CD8-positive, alpha-beta memory T cell (primary cell): ENCODE measurements at regions not wholly inside any gene's neighbourhood (a gene's known extent, or its start where the extent isn't known, plus 50 kb on each side); places are given as distances from the start of the nearest gene placed in this dataset.

Experiments used
- CTCF ChIA-PET: fragments of 350-600 bp; sonication (Branson Sonifier 250); formaldehyde crosslinking; loops from one replicate; lab custom pipeline; 2021; ENCODE audit warnings: antibody characterized with exemption; lab: Charles Lee
- POLR2A ChIA-PET: fragments of 350-600 bp; sonication (Branson Sonifier 250); formaldehyde crosslinking; loops from one replicate; lab custom pipeline; 2021; ENCODE audit warnings: antibody characterized with exemption; lab: Charles Lee
- DNase-seq, 5 donors: peaks; one replicate each; pipeline versions ENCODE4 v3.0.0 to v3.0.0-alpha.2; 2020 to 2022; ENCODE audit warnings: mixed read lengths in 1 of 5
- H3K27ac ChIP-seq: one replicate; pipeline ENCODE4 v1.7.0; 2013; ENCODE audit warnings: low read depth, mild to moderate bottlenecking, low read length, moderate library complexity
- H3K27me3 ChIP-seq: 2 replicates; pipeline ENCODE4 v1.7.0; 2013; ENCODE audit warnings: low read length, mild to moderate bottlenecking; ENCODE audit not compliant: insufficient read depth, poor library complexity, severe bottlenecking
- H3K36me3 ChIP-seq: 2 replicates; pipeline ENCODE4 v1.7.0; 2013; ENCODE audit warnings: mild to moderate bottlenecking, low read length, moderate library complexity; ENCODE audit not compliant: insufficient read depth
- H3K4me1 ChIP-seq: 2 replicates; pipeline ENCODE4 v1.7.0; 2013; ENCODE audit warnings: mild to moderate bottlenecking, low read length, moderate library complexity; ENCODE audit not compliant: insufficient read depth
- H3K4me3 ChIP-seq: 2 replicates; pipeline ENCODE4 v1.7.0; 2013; ENCODE audit warnings: mild to moderate bottlenecking, low read length
- H3K9me3 ChIP-seq: 2 replicates; pipeline ENCODE4 v1.7.0; 2013; ENCODE audit warnings: mild to moderate bottlenecking, low read length
- H3K27ac Mint-ChIP-seq, 8 donors: one replicate each; pipeline ENCODE4 v1.8.0; 2020 to 2021; ENCODE audit warnings: mixed read lengths in 8 of 8, mild to moderate bottlenecking in 6 of 8, inconsistent platforms in 3 of 8, moderate library complexity in 3 of 8
- H3K27me3 Mint-ChIP-seq, 2 donors: one replicate each; pipeline ENCODE4 v1.8.0; 2020 to 2021; ENCODE audit warnings: mixed read lengths in 2 of 2, mild to moderate bottlenecking in 1 of 2, moderate library complexity in 1 of 2
- H3K36me3 Mint-ChIP-seq, 3 donors: one replicate each; pipeline ENCODE4 v1.8.0; 2020 to 2021; ENCODE audit warnings: mixed read lengths in 3 of 3, inconsistent platforms in 1 of 3, mild to moderate bottlenecking in 1 of 3
- H3K4me1 Mint-ChIP-seq, 3 donors: one replicate each; pipeline ENCODE4 v1.8.0; 2020 to 2021; ENCODE audit warnings: mixed read lengths in 3 of 3, inconsistent platforms in 1 of 3, mild to moderate bottlenecking in 1 of 3
- H3K4me3 Mint-ChIP-seq, 7 donors: one replicate each; pipeline ENCODE4 v1.8.0; 2020 to 2021; ENCODE audit warnings: mixed read lengths in 7 of 7, mild to moderate bottlenecking in 6 of 7, moderate library complexity in 4 of 7, inconsistent platforms in 2 of 7
- H3K9me3 Mint-ChIP-seq, 5 donors: one replicate each; pipeline ENCODE4 v1.8.0; 2020 to 2022; ENCODE audit warnings: mixed read lengths in 5 of 5, mild to moderate bottlenecking in 3 of 5, moderate library complexity in 2 of 5, inconsistent platforms in 1 of 5

- Histone ChIP-seq H3K36me3 (no peaks in the 10 kb centered on the region), H3K4me1 (no peaks in the 10 kb centered on the region), H3K27me3 (no peaks in the 10 kb centered on the region), H3K27ac (no peak overlapping the region), H3K4me3 (no peak overlapping the region), H3K9me3 (no peaks in the 10 kb centered on the region)
- Mint-ChIP-seq H3K4me1 (no peaks in the 10 kb centered on the region), H3K36me3 (no peaks in the 10 kb centered on the region), H3K27me3 (no peaks in the 10 kb centered on the region), H3K9me3 (peaks cover 0 to 3% (median 0%) of the 10 kb centered on the region in 5 donors), H3K27ac (no peak overlapping the region), H3K4me3 (no peak overlapping the region)
- POLR2A ChIA-PET = no interaction called here
- CTCF ChIA-PET = no interaction called here
- no peak for DNase-seq
These were observed 446.4 kb upstream of the PFKP start for GRCh38 chr10:2620827-2621521.

- H3K36me3 ChIP-seq = no peaks in the 10 kb centered on the region
- no peaks in the 10 kb centered on the region for H3K27me3 Mint-ChIP-seq
- peaks cover 0 to 3% (median 3%) of the 10 kb centered on the region in 5 donors for H3K9me3 Mint-ChIP-seq
- no peak overlapping the region for H3K4me3 Mint-ChIP-seq
- no peak overlapping the region for H3K27ac ChIP-seq
- no peak overlapping the region for H3K27ac Mint-ChIP-seq
- no peak for DNase-seq
- ChIA-PET CTCF (no interaction called here), POLR2A (no interaction called here)
- H3K9me3 ChIP-seq = no peaks in the 10 kb centered on the region
- no peaks in the 10 kb centered on the region for H3K4me1 ChIP-seq
- no peaks in the 10 kb centered on the region for H3K27me3 ChIP-seq
- H3K4me1 Mint-ChIP-seq = no peaks in the 10 kb centered on the region
- H3K4me3 ChIP-seq = no peak overlapping the region
- H3K36me3 Mint-ChIP-seq = no peaks in the 10 kb centered on the region
These were observed 447.4 kb upstream of the PFKP start for GRCh38 chr10:2619916-2620315.

- DNase-seq = no peak
- Histone ChIP-seq H3K36me3 (no peaks in the 10 kb centered on the region), H3K27me3 (no peaks in the 10 kb centered on the region), H3K4me3 (no peak overlapping the region), H3K4me1 (no peaks in the 10 kb centered on the region), H3K9me3 (no peaks in the 10 kb centered on the region), H3K27ac (no peak overlapping the region)
- no peaks in the 10 kb centered on the region for H3K36me3 Mint-ChIP-seq
- no peaks in the 10 kb centered on the region for H3K4me1 Mint-ChIP-seq
- no peak overlapping the region for H3K27ac Mint-ChIP-seq
- peaks cover 0 to 3% (median 3%) of the 10 kb centered on the region in 5 donors for H3K9me3 Mint-ChIP-seq
- H3K27me3 Mint-ChIP-seq = no peaks in the 10 kb centered on the region
- ChIA-PET CTCF (no interaction called here), POLR2A (no interaction called here)
- no peak overlapping the region for H3K4me3 Mint-ChIP-seq
These were observed 447.9 kb upstream of the PFKP start for GRCh38 chr10:2619472-2619871.

GRCh38 chr10:2618690-2619089 lies 448.7 kb upstream of the PFKP start:
- Mint-ChIP-seq H3K27me3 (no peaks in the 10 kb centered on the region), H3K9me3 (peaks cover 0 to 3% (median 3%) of the 10 kb centered on the region in 5 donors), H3K4me3 (no peak overlapping the region), H3K36me3 (no peaks in the 10 kb centered on the region), H3K4me1 (no peaks in the 10 kb centered on the region), H3K27ac (no peak overlapping the region)
- no peaks in the 10 kb centered on the region for H3K27me3 ChIP-seq
- H3K36me3 ChIP-seq = no peaks in the 10 kb centered on the region
- H3K9me3 ChIP-seq = no peaks in the 10 kb centered on the region
- no peak overlapping the region for H3K27ac ChIP-seq
- no peak for DNase-seq
- H3K4me3 ChIP-seq = no peak overlapping the region
- ChIA-PET POLR2A (no interaction called here), CTCF (no interaction called here)
- H3K4me1 ChIP-seq = no peaks in the 10 kb centered on the region

DNA sequence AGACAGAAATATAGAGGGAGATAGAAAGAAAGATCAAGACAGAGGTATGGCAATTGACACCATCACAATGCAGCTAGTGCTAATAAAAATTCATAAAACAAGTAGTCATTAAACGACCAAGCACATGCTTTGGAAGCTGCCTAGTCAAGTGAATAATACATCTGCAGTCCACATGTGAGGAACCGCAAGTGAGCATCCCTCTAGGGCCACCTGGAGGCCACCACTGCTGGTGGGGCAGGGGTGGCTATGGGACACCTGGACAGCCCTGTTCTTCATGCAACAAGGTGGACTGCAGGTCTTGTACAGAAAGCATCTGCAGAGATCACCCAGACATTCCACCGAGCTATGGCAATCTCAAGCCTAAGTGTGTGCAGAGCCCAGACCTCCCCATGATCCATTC lies 451.1 kb upstream of the PFKP start:
- Mint-ChIP-seq H3K4me3 (no peak overlapping the region), H3K27ac (no peak overlapping the region), H3K9me3 (peaks cover 0 to 9% (median 0%) of the 10 kb centered on the region in 5 donors), H3K27me3 (no peaks in the 10 kb centered on the region), H3K36me3 (no peaks in the 10 kb centered on the region), H3K4me1 (no peaks in the 10 kb centered on the region)
- H3K36me3 ChIP-seq = no peaks in the 10 kb centered on the region
- CTCF ChIA-PET = no interaction called here
- no peak for DNase-seq
- H3K4me3 ChIP-seq = no peak overlapping the region
- no peak overlapping the region for H3K27ac ChIP-seq
- no peaks in the 10 kb centered on the region for H3K9me3 ChIP-seq
- H3K4me1 ChIP-seq = no peaks in the 10 kb centered on the region
- no peaks in the 10 kb centered on the region for H3K27me3 ChIP-seq
- POLR2A ChIA-PET = no interaction called here

GRCh38 chr10:2611603-2612002 lies 455.7 kb upstream of the PFKP start:
- no peak overlapping the region for H3K27ac ChIP-seq
- POLR2A ChIA-PET = no interaction called here
- Mint-ChIP-seq H3K4me3 (no peak overlapping the region), H3K4me1 (no peaks in the 10 kb centered on the region), H3K9me3 (peaks cover 0 to 9% (median 2%) of the 10 kb centered on the region in 5 donors), H3K27ac (no peak overlapping the region), H3K27me3 (no peaks in the 10 kb centered on the region), H3K36me3 (no peaks in the 10 kb centered on the region)
- H3K4me3 ChIP-seq = no peak overlapping the region
- no peaks in the 10 kb centered on the region for H3K4me1 ChIP-seq
- no peaks in the 10 kb centered on the region for H3K9me3 ChIP-seq
- H3K36me3 ChIP-seq = no peaks in the 10 kb centered on the region
- no peak for DNase-seq
- no peaks in the 10 kb centered on the region for H3K27me3 ChIP-seq
- CTCF ChIA-PET = no interaction called here

GRCh38 chr10:2610946-2611345 lies 456.4 kb upstream of the PFKP start:
- CTCF ChIA-PET = no interaction called here

GRCh38 chr10:2604891-2605290 lies 462.5 kb upstream of the PFKP start:
- H3K36me3 Mint-ChIP-seq = no peaks in the 10 kb centered on the region
- H3K36me3 ChIP-seq = no peaks in the 10 kb centered on the region
- no peak overlapping the region for H3K27ac ChIP-seq
- POLR2A ChIA-PET = no interaction called here
- H3K27me3 Mint-ChIP-seq = no peaks in the 10 kb centered on the region
- H3K27me3 ChIP-seq = no peaks in the 10 kb centered on the region
- no peaks in the 10 kb centered on the region for H3K4me1 Mint-ChIP-seq
- CTCF ChIA-PET = no interaction called here
- no peak overlapping the region for H3K4me3 Mint-ChIP-seq
- H3K9me3 Mint-ChIP-seq = peaks cover 0 to 5% (median 0%) of the 10 kb centered on the region in 5 donors
- no peak overlapping the region for H3K27ac Mint-ChIP-seq
- no peak overlapping the region for H3K4me3 ChIP-seq
- H3K4me1 ChIP-seq = no peaks in the 10 kb centered on the region
- no peak for DNase-seq
- H3K9me3 ChIP-seq = no peaks in the 10 kb centered on the region

More at GRCh38 chr10:2610946-2611345, 456.4 kb upstream of the PFKP start:
- H3K4me1 ChIP-seq = no peaks in the 10 kb centered on the region
- POLR2A ChIA-PET = no interaction called here
- no peaks in the 10 kb centered on the region for H3K9me3 ChIP-seq
- H3K36me3 Mint-ChIP-seq = no peaks in the 10 kb centered on the region
- DNase-seq = no peak
- no peaks in the 10 kb centered on the region for H3K27me3 ChIP-seq
- no peak overlapping the region for H3K4me3 ChIP-seq
- H3K27me3 Mint-ChIP-seq = no peaks in the 10 kb centered on the region
- no peaks in the 10 kb centered on the region for H3K4me1 Mint-ChIP-seq
- no peak overlapping the region for H3K27ac Mint-ChIP-seq
- no peak overlapping the region for H3K4me3 Mint-ChIP-seq
- no peaks in the 10 kb centered on the region for H3K36me3 ChIP-seq
- no peak overlapping the region for H3K27ac ChIP-seq
- H3K9me3 Mint-ChIP-seq = peaks cover 0 to 9% (median 2%) of the 10 kb centered on the region in 5 donors
